Testis (tissue), 2 donors: ENCODE measurements at regions not wholly inside any gene's neighbourhood (a gene's known extent, or its start where the extent isn't known, plus 50 kb on each side); places are given as distances from the start of the nearest gene placed in this dataset.

ENCODE experiments used
- DNase-seq: peaks from one replicate; pipeline ENCODE4 v3.0.0-alpha.2; 2019
- H3K27ac ChIP-seq, 2 donors: fragments of 200-600 bp; sonication (generic); one replicate each; pipeline ENCODE4 v1.5.1; 2019
- H3K27me3 ChIP-seq: fragments of 200-600 bp; sonication (generic); one replicate; pipeline ENCODE4 v1.5.1; 2019
- H3K36me3 ChIP-seq: fragments of 200-600 bp; sonication (generic); one replicate; pipeline ENCODE4 v1.5.1; 2017; ENCODE audit warnings: low read depth; ENCODE audit errors: missing control alignments
- H3K4me1 ChIP-seq: fragments of 200-600 bp; sonication (generic); one replicate; pipeline ENCODE4 v1.5.1; 2019
- H3K4me3 ChIP-seq, 2 donors: fragments of 200-600 bp; sonication (generic); one replicate each; pipeline ENCODE4 v1.5.1; 2017 to 2019
- H3K9me3 ChIP-seq: fragments of 200-600 bp; sonication (generic); one replicate; pipeline ENCODE4 v1.5.1; 2017
- CTCF ChIP-seq, 3 experiments: fragments of 450-650 bp in 2 of 3; fragments of 200-600 bp in 1 of 3; sonication (generic) in 1 of 3; IDR thresholded peaks; one replicate each; pipeline ENCODE4 v1.5.1; 2016 to 2019; ENCODE audit warnings: antibody characterized with exemption in 3 of 3, mild to moderate bottlenecking in 2 of 3, moderate library complexity in 1 of 3
- POLR2A ChIP-seq: fragments of 450-650 bp; IDR thresholded peaks from one replicate; pipeline ENCODE4 v1.6.1; 2017; ENCODE audit warnings: antibody characterized with exemption, mild to moderate bottlenecking, moderate library complexity
- WGBS, 2 donors: methylation state at CpG; one replicate each; pipeline ENCODE4 v1.1.5; 2018; 5-methylcytosine and 5-hydroxymethylcytosine counted together
- intact Hi-C: fragments of 100-400 bp; cut with DNase I; formaldehyde crosslinking; loops from one replicate; pipeline ENCODE4 v1.15.1; 2023; ENCODE audit warnings: low total_unique reads

GRCh38 chr2:10234013-10234306 is 68.7 kb upstream of the HPCAL1 start:
- no peaks in the 10 kb centered on the region for H3K9me3 ChIP-seq
- intact Hi-C loops = no loop called here
- 77 to 86% methylated on average over 4 of the region's 4 CpGs for WGBS, 2 donors
- H3K4me1 ChIP-seq = peaks cover 18% of the 10 kb centered on the region
- DNase-seq = no peak
- no peak overlapping the region for H3K4me3 ChIP-seq
- no peaks in the 10 kb centered on the region for H3K27me3 ChIP-seq
- no peak for TF ChIP-seq POLR2A
- TF ChIP-seq CTCF (IDR thresholded peaks at IDR 0.05) = no peak
- no peak overlapping the region for H3K27ac ChIP-seq
- H3K36me3 ChIP-seq = no peaks in the 10 kb centered on the region

- intact Hi-C loops = no loop called here
- 38 to 60% methylated on average over 6 to 18 of the region's 18 CpGs for WGBS, 2 donors
- Histone ChIP-seq H3K27me3 (no peaks in the 10 kb centered on the region), H3K9me3 (no peaks in the 10 kb centered on the region), H3K27ac (no peak overlapping the region), H3K36me3 (no peaks in the 10 kb centered on the region), H3K4me1 (peaks cover 18% of the 10 kb centered on the region), H3K4me3 (no peak overlapping the region)
- no peak for DNase-seq
- TF ChIP-seq CTCF (IDR thresholded peaks at IDR 0.05) (no peak), POLR2A (no peak)
Observed at GRCh38 chr2:10234409-10235094, 68.2 kb upstream of the HPCAL1 start.

- DNase-seq = no peak
- no peak for TF ChIP-seq POLR2A
- no peak for TF ChIP-seq CTCF (IDR thresholded peaks at IDR 0.05)
- intact Hi-C loops = no loop called here
Observed at GRCh38 chr2:10235099-10235908, 67.4 kb upstream of the HPCAL1 start.

GRCh38 chr2:10235909-10236550 is 66.7 kb upstream of the HPCAL1 start:
- Histone ChIP-seq H3K4me1 (peaks cover 18% of the 10 kb centered on the region), H3K9me3 (no peaks in the 10 kb centered on the region), H3K36me3 (no peaks in the 10 kb centered on the region), H3K27me3 (no peaks in the 10 kb centered on the region), H3K27ac (no peak overlapping the region), H3K4me3 (no peak overlapping the region)
- intact Hi-C loops = no loop called here
- no peak for DNase-seq
- 92 to 96% methylated on average over 7 to 11 of the region's 11 CpGs for WGBS, 2 donors
- TF ChIP-seq POLR2A (no peak), CTCF (IDR thresholded peaks at IDR 0.05) (no peak)

More at GRCh38 chr2:10235099-10235908, 67.4 kb upstream of the HPCAL1 start:
- 83 to 84% methylated on average over 19 to 26 of the region's 26 CpGs for WGBS, 2 donors
- no peak overlapping the region for H3K4me3 ChIP-seq
- H3K27me3 ChIP-seq = no peaks in the 10 kb centered on the region
- peaks cover 18% of the 10 kb centered on the region for H3K4me1 ChIP-seq
- H3K9me3 ChIP-seq = no peaks in the 10 kb centered on the region
- H3K36me3 ChIP-seq = no peaks in the 10 kb centered on the region
- no peak overlapping the region for H3K27ac ChIP-seq
